ENCODE measurements at regions not wholly inside any gene's neighbourhood (a gene's known extent, or its start where the extent isn't known, plus 50 kb on each side); places are given as distances from the start of the nearest gene placed in this dataset.

GRCh38 chr2:4827836-4828235 is 864.3 kb upstream of the SOX11 start:
- in situ Hi-C loops (cut with HindIII; ENCODE audit: low pct_ligation_motif_present, low pct_unique_long_range_greater_than_20kb, low sequenced_read_pairs): no loop called here

GRCh38 chr2:4828682-4829374 is 863.4 kb upstream of the SOX11 start:
- in situ Hi-C loops (cut with HindIII; ENCODE audit: low pct_ligation_motif_present, low pct_unique_long_range_greater_than_20kb, low sequenced_read_pairs): no loop called here
- no peak for DNase-seq

More at GRCh38 chr2:4827836-4828235, 864.3 kb upstream of the SOX11 start:
- DNase-seq: no peak

GRCh38 chr2:4831751-4832150 is 860.4 kb upstream of the SOX11 start:
- DNase-seq: no peak
- in situ Hi-C loops (cut with HindIII; ENCODE audit: low pct_ligation_motif_present, low pct_unique_long_range_greater_than_20kb, low sequenced_read_pairs): no loop called here

GRCh38 chr2:4832642-4833041 is 859.5 kb upstream of the SOX11 start:
- in situ Hi-C loops (cut with HindIII; ENCODE audit: low pct_ligation_motif_present, low pct_unique_long_range_greater_than_20kb, low sequenced_read_pairs): no loop called here
- DNase-seq: no peak

- no peak for DNase-seq
- in situ Hi-C loops (cut with HindIII; ENCODE audit: low pct_ligation_motif_present, low pct_unique_long_range_greater_than_20kb, low sequenced_read_pairs): no loop called here
Measured at GRCh38 chr2:4838626-4839025, 853.6 kb upstream of the SOX11 start.

- DNase-seq: no peak
- in situ Hi-C loops (cut with HindIII; ENCODE audit: low pct_ligation_motif_present, low pct_unique_long_range_greater_than_20kb, low sequenced_read_pairs): no loop called here
Measured at GRCh38 chr2:4840791-4841190, 851.4 kb upstream of the SOX11 start.

- in situ Hi-C loops (cut with HindIII; ENCODE audit: low pct_ligation_motif_present, low pct_unique_long_range_greater_than_20kb, low sequenced_read_pairs): no loop called here
- no peak for DNase-seq
Measured at GRCh38 chr2:4844881-4845280, 847.3 kb upstream of the SOX11 start.

GRCh38 chr2:4862031-4862430 is 830.2 kb upstream of the SOX11 start:
- in situ Hi-C loops (cut with HindIII; ENCODE audit: low pct_ligation_motif_present, low pct_unique_long_range_greater_than_20kb, low sequenced_read_pairs): no loop called here
- no peak for DNase-seq

GRCh38 chr2:4866198-4866597 is 826.0 kb upstream of the SOX11 start:
- no peak for DNase-seq
- in situ Hi-C loops (cut with HindIII; ENCODE audit: low pct_ligation_motif_present, low pct_unique_long_range_greater_than_20kb, low sequenced_read_pairs): no loop called here

- DNase-seq: no peak
- in situ Hi-C loops (cut with HindIII; ENCODE audit: low pct_ligation_motif_present, low pct_unique_long_range_greater_than_20kb, low sequenced_read_pairs): no loop called here
Measured at GRCh38 chr2:4868466-4868865, 823.7 kb upstream of the SOX11 start.

GRCh38 chr2:4869154-4869553 is 823.0 kb upstream of the SOX11 start:
- in situ Hi-C loops (cut with HindIII; ENCODE audit: low pct_ligation_motif_present, low pct_unique_long_range_greater_than_20kb, low sequenced_read_pairs): no loop called here

GRCh38 chr2:4873364-4873763 is 818.8 kb upstream of the SOX11 start:
- in situ Hi-C loops (cut with HindIII; ENCODE audit: low pct_ligation_motif_present, low pct_unique_long_range_greater_than_20kb, low sequenced_read_pairs): no loop called here
- DNase-seq: no peak

More at GRCh38 chr2:4869154-4869553, 823.0 kb upstream of the SOX11 start:
- DNase-seq: no peak

GRCh38 chr2:4873876-4874593 is 818.1 kb upstream of the SOX11 start:
- no peak for DNase-seq
- in situ Hi-C loops (cut with HindIII; ENCODE audit: low pct_ligation_motif_present, low pct_unique_long_range_greater_than_20kb, low sequenced_read_pairs): no loop called here

GRCh38 chr2:4882421-4882820 is 809.8 kb upstream of the SOX11 start:
- in situ Hi-C loops (cut with HindIII; ENCODE audit: low pct_ligation_motif_present, low pct_unique_long_range_greater_than_20kb, low sequenced_read_pairs): no loop called here
- no peak for DNase-seq

- DNase-seq: no peak
- in situ Hi-C loops (cut with HindIII; ENCODE audit: low pct_ligation_motif_present, low pct_unique_long_range_greater_than_20kb, low sequenced_read_pairs): no loop called here
Measured at GRCh38 chr2:4882941-4883340, 809.2 kb upstream of the SOX11 start.

GRCh38 chr2:4883375-4883774 is 808.8 kb upstream of the SOX11 start:
- no peak for DNase-seq
- in situ Hi-C loops (cut with HindIII; ENCODE audit: low pct_ligation_motif_present, low pct_unique_long_range_greater_than_20kb, low sequenced_read_pairs): no loop called here

GRCh38 chr2:4884117-4884571 is 808.0 kb upstream of the SOX11 start:
- DNase-seq: no peak
- in situ Hi-C loops (cut with HindIII; ENCODE audit: low pct_ligation_motif_present, low pct_unique_long_range_greater_than_20kb, low sequenced_read_pairs): no loop called here

- DNase-seq: no peak
- in situ Hi-C loops (cut with HindIII; ENCODE audit: low pct_ligation_motif_present, low pct_unique_long_range_greater_than_20kb, low sequenced_read_pairs): no loop called here
Measured at GRCh38 chr2:4891394-4891793, 800.8 kb upstream of the SOX11 start.

- no peak for DNase-seq
- in situ Hi-C loops (cut with HindIII; ENCODE audit: low pct_ligation_motif_present, low pct_unique_long_range_greater_than_20kb, low sequenced_read_pairs): no loop called here
Measured at GRCh38 chr2:4895371-4895770, 796.8 kb upstream of the SOX11 start.

- in situ Hi-C loops (cut with HindIII; ENCODE audit: low pct_ligation_motif_present, low pct_unique_long_range_greater_than_20kb, low sequenced_read_pairs): no loop called here
- peak; percentile 41 for DNase-seq
Measured at GRCh38 chr2:4898706-4899105, 793.5 kb upstream of the SOX11 start.

All from ACHN (cell line).